B cell (primary cell): ENCODE measurements at regions not wholly inside any gene's neighbourhood (a gene's known extent, or its start where the extent isn't known, plus 50 kb on each side); places are given as distances from the start of the nearest gene placed in this dataset.

Experiments
- CTCF ChIP-seq: fragments of 200-600 bp; IDR thresholded peaks from one replicate; pipeline ENCODE4 v1.8.0; 2022; ENCODE audit warnings: antibody characterized with exemption, mild to moderate bottlenecking
- EZH2 ChIP-seq: IDR thresholded peaks from 2 replicates; pipeline ENCODE4 v1.6.1; 2012; ENCODE audit warnings: borderline replicate concordance, low read depth, mild to moderate bottlenecking, moderate library complexity, low read length; ENCODE audit not compliant: insufficient read depth, poor library complexity, severe bottlenecking

GRCh38 chr5:108581026-108581425 lies 166.7 kb upstream of the FER start:
- TF ChIP-seq CTCF = no peak
- no peak for TF ChIP-seq EZH2
